GM12878 (cell line): ENCODE measurements at regions not wholly inside any gene's neighbourhood (a gene's known extent, or its start where the extent isn't known, plus 50 kb on each side); places are given as distances from the start of the nearest gene placed in this dataset.

Experiments
- ETV6 ChIP-seq, 2 experiments: fragments of 450-650 bp in 1 of 2; IDR thresholded peaks in 1 of 2; conservative IDR thresholded peaks in 1 of 2; 2 replicates each; pipeline ENCODE4 v1.6.1; 2014; ENCODE audit warnings: antibody characterized with exemption in 1 of 2, borderline replicate concordance in 1 of 2, low read depth in 1 of 2, mild to moderate bottlenecking in 1 of 2, moderate library complexity in 1 of 2
- TF ChIP-seq, protein P1 (sequence below), 3 experiments: IDR thresholded peaks in 2 of 3; conservative IDR thresholded peaks in 1 of 3; 2 replicates each; pipeline ENCODE4 v1.5.1; 2011; ENCODE audit warnings: low read depth in 3 of 3, low read length in 3 of 3, mild to moderate bottlenecking in 3 of 3, control low read depth in 2 of 3, moderate library complexity in 2 of 3, inconsistent platforms in 1 of 3, mixed read lengths in 1 of 3; ENCODE audit not compliant: control insufficient read depth in 2 of 3, insufficient read depth in 1 of 3; ENCODE audit errors: extremely low read depth in 1 of 3

DNA sequence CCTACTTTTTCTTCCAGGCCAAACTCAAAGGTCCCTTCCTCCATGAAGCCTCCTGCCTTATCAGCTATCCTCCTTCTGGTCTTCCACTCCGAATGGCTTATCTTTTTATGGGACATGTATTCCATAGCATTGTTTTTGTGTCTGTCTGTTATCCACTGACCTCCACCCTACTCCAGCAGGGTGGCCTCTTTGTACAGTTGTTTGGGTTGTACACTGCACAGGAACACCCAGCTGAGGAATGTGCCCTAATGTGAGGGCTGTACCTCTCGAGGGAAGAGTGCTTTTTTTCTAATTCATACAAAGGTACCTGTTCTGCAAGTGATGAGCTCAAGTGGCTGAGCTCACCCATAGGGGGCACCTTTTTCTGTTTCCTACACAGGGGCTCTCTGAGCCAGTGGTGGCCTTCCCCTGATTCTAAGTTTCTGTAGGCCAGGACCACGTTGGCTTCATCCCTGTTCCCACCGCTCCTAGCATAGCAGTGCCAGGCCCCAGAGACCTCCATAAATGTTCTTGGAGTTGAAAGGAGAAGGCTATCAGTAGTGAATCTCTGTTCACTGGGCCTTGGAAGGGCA, 108.2 kb downstream of the FOXD2 start:
- TF ChIP-seq, protein P1, sequence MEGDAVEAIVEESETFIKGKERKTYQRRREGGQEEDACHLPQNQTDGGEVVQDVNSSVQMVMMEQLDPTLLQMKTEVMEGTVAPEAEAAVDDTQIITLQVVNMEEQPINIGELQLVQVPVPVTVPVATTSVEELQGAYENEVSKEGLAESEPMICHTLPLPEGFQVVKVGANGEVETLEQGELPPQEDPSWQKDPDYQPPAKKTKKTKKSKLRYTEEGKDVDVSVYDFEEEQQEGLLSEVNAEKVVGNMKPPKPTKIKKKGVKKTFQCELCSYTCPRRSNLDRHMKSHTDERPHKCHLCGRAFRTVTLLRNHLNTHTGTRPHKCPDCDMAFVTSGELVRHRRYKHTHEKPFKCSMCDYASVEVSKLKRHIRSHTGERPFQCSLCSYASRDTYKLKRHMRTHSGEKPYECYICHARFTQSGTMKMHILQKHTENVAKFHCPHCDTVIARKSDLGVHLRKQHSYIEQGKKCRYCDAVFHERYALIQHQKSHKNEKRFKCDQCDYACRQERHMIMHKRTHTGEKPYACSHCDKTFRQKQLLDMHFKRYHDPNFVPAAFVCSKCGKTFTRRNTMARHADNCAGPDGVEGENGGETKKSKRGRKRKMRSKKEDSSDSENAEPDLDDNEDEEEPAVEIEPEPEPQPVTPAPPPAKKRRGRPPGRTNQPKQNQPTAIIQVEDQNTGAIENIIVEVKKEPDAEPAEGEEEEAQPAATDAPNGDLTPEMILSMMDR (IDR thresholded peaks at IDR 0.05 in 2 of 3, conservative IDR thresholded peaks at IDR 0.05 in 1 of 3; ENCODE audit: control insufficient read depth in 2 of 3, extremely low read depth in 1 of 3, insufficient read depth in 1 of 3, low read depth in 3 of 3, low read length in 3 of 3): no peak
- no peak for TF ChIP-seq ETV6 (conservative IDR thresholded peaks at IDR 0.05 in 1 of 2, IDR thresholded peaks at IDR 0.05 in 1 of 2; ENCODE audit: borderline replicate concordance in 1 of 2, low read depth in 1 of 2)
